ENCODE measurements at regions not wholly inside any gene's neighbourhood (a gene's known extent, or its start where the extent isn't known, plus 50 kb on each side); places are given as distances from the start of the nearest gene placed in this dataset.

DNA sequence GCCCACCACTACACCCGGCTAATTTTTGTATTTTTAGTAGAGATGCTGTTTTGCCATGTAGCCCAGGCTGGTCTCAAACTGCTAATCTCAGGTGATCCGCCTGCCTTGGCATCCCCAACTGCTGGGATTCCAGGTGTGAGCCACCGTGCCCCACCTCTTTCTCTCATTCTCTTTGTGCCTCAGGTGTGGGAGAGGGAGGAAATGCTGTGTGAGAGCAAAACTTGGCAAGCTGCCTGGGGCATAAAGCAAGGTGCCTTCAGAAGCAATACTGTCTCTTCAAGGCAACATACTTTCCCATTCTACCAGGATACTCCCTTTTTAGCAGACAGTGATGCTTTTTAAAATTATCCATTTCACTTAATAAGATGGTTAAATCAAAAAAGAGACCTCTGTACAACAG, 53.2 kb upstream of the RFC3 start:
- ChIA-PET CTCF (no interaction called here), POLR2A (ENCODE audit: low non-redundant PET) (no interaction called here)
- DNase-seq (ENCODE audit: low spot score) = no peak
- H3K27ac ChIP-seq = no peak overlapping the region
- no peak for TF ChIP-seq CTCF (conservative IDR thresholded peaks at IDR 0.05; ENCODE audit: low read depth)

DNA sequence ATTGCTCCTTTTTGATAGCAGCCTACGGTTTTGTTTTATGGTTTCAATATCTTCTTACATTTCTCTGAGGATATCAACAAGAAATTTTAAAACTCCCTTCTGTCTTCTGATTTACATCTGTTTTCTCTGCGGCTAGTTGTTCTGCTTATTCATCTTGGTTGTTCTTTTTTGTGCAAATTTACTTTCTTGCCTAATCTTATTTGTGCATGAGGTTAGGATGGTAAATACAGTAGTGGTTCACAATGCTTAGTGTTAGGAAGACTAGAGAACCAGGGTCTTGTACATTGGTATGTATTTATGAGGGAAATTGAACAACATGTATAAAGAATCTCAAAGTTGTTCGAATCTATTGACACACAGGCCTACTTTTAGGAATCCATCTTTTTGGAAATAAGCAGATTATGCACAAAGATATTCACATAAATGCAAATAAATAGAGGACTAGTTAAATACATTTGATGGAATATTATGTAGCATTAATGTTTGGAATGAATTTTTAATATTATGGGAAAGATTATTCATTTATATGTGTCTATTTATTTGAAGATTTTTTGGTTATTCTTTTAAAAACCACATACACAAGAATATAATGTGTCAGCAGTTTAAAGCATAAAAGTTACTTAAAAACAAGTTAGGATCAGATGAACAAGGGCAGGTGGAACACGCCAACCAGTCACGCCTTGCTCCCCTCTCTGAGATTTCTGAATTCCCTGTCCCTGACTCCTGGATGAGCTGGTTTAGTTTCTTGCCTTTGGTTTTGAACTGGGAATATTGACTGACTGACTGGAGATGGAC, 51.4 kb upstream of the RFC3 start:
- DNase-seq (ENCODE audit: low spot score) = no peak
- POLR2A ChIA-PET (ENCODE audit: low non-redundant PET) = no interaction called here
- no peak for TF ChIP-seq CTCF (conservative IDR thresholded peaks at IDR 0.05; ENCODE audit: low read depth)

DNA sequence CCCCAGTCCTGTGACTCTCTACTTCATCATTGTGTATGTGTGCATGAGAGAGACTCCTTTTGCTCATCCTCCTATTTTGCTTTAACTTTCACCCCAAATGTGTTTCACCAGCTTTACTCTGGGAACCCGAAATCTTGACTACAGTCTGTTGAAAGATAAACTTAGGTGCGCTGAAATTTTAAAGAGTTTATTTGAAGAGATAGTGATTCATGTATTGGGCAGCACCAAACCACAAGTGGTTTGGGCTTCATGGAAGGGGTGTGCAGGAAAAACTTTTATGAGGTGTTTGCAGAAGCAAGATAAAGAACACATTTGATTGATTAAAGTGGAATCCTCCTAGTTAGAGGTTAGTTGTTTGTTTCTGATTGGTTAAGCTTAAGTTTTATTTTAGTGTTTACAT, 50.8 kb upstream of the RFC3 start:
- POLR2A ChIA-PET (ENCODE audit: low non-redundant PET) = no interaction called here
- no peak for TF ChIP-seq CTCF (conservative IDR thresholded peaks at IDR 0.05; ENCODE audit: low read depth)
- no peak for DNase-seq (ENCODE audit: low spot score)
- H3K27ac ChIP-seq = no peak overlapping the region
- CTCF ChIA-PET = no interaction called here

More for the DNA sequence above, 51.4 kb upstream of the RFC3 start:
- CTCF ChIA-PET = no interaction called here
- H3K27ac ChIP-seq = no peak overlapping the region
